ENCODE measurements at regions not wholly inside any gene's neighbourhood (a gene's known extent, or its start where the extent isn't known, plus 50 kb on each side); places are given as distances from the start of the nearest gene placed in this dataset.

DNA sequence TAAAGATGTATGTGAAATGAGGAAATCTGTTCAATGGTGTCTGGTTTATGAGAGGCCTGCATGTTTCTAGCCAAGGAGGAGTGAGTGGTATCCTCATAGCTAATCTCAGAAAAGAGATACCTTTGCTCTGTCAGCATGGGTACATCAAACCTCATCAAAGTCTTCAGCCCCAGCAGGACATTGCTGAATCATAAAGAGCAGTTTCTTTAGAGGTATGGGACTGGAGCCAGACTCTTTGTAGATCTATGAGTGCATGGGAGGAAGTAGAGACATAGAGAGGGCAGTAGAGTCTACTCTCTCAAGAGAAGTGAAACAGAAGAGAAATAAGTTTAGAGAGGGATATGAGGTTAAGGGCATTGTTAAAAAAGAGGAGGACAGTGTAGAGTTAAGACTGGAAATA, 1950.9 kb downstream of the ARAP2 start:
- TF ChIP-seq EP300 (IDR thresholded peaks at IDR 0.05) = no peak
- TF ChIP-seq, protein P1, sequence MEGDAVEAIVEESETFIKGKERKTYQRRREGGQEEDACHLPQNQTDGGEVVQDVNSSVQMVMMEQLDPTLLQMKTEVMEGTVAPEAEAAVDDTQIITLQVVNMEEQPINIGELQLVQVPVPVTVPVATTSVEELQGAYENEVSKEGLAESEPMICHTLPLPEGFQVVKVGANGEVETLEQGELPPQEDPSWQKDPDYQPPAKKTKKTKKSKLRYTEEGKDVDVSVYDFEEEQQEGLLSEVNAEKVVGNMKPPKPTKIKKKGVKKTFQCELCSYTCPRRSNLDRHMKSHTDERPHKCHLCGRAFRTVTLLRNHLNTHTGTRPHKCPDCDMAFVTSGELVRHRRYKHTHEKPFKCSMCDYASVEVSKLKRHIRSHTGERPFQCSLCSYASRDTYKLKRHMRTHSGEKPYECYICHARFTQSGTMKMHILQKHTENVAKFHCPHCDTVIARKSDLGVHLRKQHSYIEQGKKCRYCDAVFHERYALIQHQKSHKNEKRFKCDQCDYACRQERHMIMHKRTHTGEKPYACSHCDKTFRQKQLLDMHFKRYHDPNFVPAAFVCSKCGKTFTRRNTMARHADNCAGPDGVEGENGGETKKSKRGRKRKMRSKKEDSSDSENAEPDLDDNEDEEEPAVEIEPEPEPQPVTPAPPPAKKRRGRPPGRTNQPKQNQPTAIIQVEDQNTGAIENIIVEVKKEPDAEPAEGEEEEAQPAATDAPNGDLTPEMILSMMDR (IDR thresholded peaks at IDR 0.05) = no peak
